GM12873 (cell line): ENCODE measurements at regions not wholly inside any gene's neighbourhood (a gene's known extent, or its start where the extent isn't known, plus 50 kb on each side); places are given as distances from the start of the nearest gene placed in this dataset.

ENCODE experiments used
- CTCF ChIP-seq: IDR thresholded peaks from 2 replicates; pipeline ENCODE4 v1.5.1; 2012; ENCODE audit warnings: low read depth, mild to moderate bottlenecking, moderate library complexity, low read length, control low read depth; ENCODE audit not compliant: insufficient read depth; ENCODE audit errors: missing control alignments

GRCh38 chrX:97843200-97843811, 959.6 kb downstream of the RPA4 start:
- TF ChIP-seq CTCF: no peak

- no peak for TF ChIP-seq CTCF
Measured at GRCh38 chrX:97844161-97844560, 960.5 kb downstream of the RPA4 start.

GRCh38 chrX:97844943-97845342, 961.2 kb downstream of the RPA4 start:
- TF ChIP-seq CTCF: no peak

GRCh38 chrX:97845451-97845850, 961.7 kb downstream of the RPA4 start:
- no peak for TF ChIP-seq CTCF

GRCh38 chrX:97846228-97846627, 962.5 kb downstream of the RPA4 start:
- TF ChIP-seq CTCF: no peak

GRCh38 chrX:97846718-97847237, 963.1 kb downstream of the RPA4 start:
- TF ChIP-seq CTCF: no peak

GRCh38 chrX:97847885-97848679, 964.4 kb downstream of the RPA4 start:
- TF ChIP-seq CTCF: no peak
